ENCODE measurements at regions not wholly inside any gene's neighbourhood (a gene's known extent, or its start where the extent isn't known, plus 50 kb on each side); places are given as distances from the start of the nearest gene placed in this dataset.

DNA sequence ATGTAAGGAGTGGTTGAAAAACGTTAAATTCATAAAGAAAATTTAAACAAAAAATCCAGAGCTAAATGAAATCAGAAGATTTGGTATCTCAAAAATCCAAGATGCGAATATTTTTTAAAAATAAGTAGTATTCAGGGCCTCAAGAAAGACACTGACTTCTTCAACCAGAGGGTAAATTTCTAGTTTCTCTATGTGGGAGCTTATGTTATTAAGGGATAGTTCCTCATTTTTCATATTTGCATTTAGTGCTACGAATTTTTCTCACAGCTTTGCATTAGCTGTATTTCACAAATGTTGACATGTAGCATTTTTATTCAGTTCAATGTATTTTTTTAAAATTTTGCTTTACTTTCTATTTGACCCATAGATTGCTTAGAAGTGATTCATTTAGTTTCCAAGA is 454.7 kb downstream of the CBLN2 start:
- DNase-seq (ENCODE audit: low read depth, low spot score), result no peak

DNA sequence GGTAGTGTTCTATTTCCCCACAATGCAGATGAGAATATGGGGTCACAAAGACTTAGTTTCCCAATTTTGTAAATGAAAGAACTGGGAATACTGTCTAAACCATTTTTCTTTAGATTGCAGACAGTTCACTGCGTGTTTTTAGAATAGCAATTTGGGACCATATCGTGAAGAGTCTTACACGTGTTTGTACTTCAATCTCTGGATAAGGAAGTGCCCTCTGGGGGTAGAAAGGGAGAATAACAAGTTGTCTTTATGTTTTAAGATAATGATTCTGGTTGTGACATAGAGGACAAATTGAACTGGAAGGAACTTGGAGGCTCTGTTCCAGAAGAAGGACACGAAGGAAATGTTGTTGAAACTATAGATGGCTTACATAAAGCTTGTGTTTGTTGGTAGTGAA is 457.7 kb downstream of the CBLN2 start:
- no peak for DNase-seq (ENCODE audit: low read depth, low spot score)

DNA sequence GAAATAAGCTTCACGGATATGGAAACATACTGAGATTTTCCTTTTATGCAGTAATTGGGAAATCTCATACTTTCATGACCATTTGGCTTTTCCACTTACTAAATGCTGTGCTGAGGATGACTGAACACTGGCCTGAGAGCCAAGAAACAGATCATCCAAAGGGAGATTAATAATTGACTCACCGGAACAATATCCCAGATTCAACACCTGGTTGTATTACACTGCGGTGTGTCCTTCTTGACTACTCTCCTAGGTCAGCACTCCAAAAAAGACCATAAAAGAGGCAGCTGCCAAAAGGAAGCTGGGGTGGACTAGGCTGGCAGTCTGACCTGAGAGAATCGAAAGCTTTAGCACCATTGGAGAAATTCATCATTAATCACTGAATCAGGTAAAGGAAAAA is 469.1 kb downstream of the CBLN2 start:
- no peak for DNase-seq (ENCODE audit: low read depth, low spot score)

DNA sequence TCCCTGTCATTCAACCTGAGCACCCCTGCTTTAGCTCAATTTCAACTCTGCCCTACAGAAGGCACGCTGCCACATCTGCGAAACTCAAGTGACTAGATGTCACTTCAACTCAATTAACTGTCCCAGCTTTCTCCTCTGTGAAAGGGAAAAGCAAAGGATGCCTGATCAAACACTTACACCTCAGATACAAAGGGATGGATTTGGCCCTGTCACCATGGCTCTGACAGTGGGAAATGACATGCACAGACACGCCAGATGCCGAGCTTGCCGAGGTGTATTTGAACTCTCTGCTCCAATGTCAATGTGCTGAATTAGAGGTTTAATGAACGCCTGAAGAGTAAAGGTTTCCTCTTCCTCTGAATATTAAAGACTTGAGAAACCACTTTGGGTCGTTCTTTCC is 481.1 kb downstream of the CBLN2 start:
- no peak for DNase-seq (ENCODE audit: low read depth, low spot score)

DNA sequence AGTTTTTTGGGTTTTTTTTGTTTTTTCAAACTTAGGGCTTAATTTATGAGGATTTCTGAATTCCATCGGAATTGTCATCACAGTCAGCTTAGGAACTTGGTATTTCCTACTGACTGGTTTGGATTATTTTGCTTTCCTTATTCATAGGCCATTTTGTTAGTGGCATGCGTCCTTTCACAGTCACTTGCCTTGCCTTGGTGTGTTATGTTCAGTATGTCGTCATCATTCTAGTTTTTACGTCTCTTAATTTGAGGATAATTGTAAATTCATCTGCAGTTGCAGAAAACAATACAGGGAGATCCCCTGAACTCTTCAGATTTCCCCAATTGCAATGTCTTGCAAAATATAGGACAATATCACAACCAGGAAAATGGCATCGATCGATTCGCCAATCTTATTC is 485.3 kb downstream of the CBLN2 start:
- DNase-seq (ENCODE audit: low read depth, low spot score), result no peak

DNA sequence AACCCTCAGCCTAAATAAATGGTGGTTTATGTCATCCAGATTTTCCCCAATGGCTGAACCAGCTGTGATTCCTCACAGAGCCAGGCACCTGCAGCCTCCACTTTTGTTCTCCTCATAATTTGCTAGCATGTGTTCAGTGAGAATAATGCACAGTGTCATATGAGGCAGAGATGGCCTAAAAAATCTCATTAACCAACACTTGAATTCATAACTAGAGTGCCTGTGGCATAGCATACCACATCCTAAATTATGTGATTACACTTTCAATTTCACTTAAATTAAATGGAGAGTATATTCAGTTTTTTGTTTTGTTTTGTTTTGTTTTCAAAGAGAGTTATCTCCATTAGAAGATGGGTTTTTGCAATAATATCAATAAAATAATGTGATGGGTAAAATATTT is 488.0 kb downstream of the CBLN2 start:
- no peak for DNase-seq (ENCODE audit: low read depth, low spot score)

DNA sequence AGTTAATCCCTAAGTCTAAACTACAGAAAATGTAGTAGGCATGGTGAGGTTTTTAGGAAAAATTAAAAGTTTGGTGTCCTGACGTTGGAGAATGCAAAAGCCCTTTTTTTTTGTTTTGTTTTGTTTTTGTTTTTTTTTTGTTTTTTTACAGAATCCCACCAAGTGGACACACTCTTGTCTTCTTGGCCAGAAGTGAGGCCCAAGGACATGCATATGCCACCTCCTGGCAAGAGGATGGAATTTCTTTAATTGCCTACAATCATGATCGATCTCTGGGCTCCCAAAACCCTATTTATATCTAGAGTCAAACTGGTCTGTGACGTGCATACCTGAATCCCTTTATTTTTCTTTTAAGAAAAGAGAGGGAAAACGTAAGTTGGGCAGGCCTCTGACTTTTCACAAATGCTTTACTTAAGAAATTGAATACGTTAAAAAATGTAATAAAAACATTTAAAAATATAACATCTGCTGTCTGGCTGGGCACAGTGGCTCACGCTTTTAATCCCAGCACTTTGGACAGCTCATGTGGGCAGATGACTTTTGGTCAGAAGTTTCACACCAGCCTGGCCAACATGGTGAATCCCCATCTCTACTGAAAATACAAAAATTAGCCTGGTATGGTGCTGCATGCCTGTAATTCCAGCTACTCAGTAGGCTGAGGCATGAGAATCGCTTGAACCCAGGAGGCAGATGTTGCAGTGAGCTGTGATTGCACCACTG is 502.7 kb downstream of the CBLN2 start:
- no peak for DNase-seq (ENCODE audit: low read depth, low spot score)

DNA sequence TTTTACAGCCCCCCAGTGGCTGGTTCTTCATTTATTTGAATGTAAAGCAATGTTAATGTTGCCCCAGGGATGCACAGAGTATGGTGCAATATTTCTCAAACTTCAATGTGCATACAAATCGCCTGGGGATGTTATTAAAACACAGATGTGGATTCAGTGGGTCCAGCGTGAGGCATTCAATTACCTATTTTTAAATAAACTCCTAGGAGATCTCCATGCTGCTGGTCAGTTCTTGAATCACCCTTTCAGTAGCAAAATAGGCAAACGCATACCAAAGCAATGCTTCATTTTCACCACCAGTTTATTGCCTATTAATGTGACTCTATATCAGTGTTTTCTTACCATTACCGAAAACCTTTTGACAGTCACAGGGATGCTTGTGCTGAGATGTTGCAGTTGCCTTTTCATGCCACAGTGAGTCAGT is 530.7 kb downstream of the CBLN2 start:
- DNase-seq (ENCODE audit: low read depth, low spot score), result no peak

DNA sequence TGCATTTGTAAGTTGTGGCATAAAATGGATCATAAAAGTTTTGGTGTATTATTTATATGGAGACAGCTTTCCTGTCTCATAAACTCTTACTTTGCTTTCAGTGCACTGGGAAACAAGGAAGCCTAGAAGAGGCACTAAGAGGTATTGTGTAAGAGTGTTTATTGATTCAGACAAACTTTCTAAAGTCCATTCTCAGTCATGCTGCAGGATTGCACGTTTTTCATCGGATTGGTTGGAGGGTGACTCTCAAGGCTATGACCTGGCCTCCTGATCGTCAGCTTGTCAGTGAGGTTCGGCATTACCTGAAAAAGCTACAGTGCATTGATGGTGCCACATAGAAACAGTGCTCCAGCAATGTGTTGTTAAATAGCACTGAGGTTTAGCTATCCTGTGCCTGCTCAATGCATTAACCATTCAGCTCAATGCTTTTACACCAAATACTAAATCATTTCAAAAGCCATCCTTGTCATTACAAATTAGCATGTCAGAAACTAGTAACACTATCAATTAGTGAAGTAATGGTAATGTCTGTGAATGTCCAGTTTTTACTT is 545.5 kb downstream of the CBLN2 start:
- no peak for DNase-seq (ENCODE audit: low read depth, low spot score)

DNA sequence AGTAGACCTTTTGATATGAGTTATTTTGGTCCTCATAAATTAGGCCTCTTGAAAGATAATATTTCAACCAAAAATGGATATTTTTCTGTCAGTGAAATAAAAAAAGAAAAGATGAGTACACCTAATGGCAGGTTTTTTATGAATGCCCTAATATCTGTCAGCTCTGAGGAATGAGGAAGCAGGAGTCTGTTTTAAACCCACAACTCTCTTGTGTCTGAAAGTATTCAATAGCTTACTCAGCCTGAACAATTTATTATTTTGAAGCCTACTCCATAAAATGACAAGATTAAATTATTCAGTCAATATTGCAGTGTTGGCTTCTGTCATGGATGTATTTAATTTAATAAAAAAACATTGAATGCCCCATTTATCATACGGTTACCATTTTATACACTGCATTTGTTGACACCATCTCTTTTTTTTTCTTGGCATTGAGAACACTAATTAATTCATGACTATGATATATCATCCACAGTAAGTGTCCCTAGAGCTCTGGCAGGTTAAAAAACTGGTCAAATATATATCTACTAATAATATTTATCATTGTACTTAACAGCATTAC is 548.2 kb downstream of the CBLN2 start:
- no peak for DNase-seq (ENCODE audit: low read depth, low spot score)

DNA sequence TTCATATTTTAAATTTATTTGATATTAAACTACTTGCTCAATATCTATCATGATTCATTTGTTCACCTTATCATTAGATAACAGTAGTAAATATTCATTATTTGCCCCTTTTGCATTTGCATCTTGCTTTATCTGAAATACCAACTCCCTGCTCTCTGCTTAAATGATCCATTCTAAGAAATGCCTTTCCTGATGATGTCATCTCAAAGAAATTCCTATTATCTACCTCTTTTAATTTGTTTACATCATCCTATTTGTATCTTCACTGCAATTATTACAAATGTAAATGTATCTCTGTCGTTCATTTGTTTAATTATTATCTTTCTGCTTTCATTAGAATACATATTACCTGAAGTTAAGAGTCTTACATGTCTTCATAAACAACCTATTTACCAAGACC is 549.9 kb downstream of the CBLN2 start:
- no peak for DNase-seq (ENCODE audit: low read depth, low spot score)

DNA sequence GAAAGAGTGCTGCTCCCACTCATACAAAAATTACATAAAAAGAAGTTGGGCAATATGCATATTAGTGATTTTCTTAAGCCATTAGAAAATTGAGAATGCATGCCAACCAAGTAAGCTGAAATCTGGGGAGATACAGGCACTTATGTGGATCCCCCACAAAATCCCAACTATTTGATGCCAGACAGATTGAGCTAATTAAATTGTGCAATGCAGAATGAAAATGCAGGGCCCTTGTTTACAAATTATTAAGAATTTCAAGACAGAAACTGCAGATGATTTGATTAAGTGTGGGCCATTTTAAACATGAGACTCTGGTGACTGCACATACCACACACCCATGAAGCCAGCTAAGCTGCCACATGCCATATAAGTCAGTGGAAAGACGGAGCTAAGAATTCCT is 554.5 kb downstream of the CBLN2 start:
- DNase-seq (ENCODE audit: low read depth, low spot score), result no peak

DNA sequence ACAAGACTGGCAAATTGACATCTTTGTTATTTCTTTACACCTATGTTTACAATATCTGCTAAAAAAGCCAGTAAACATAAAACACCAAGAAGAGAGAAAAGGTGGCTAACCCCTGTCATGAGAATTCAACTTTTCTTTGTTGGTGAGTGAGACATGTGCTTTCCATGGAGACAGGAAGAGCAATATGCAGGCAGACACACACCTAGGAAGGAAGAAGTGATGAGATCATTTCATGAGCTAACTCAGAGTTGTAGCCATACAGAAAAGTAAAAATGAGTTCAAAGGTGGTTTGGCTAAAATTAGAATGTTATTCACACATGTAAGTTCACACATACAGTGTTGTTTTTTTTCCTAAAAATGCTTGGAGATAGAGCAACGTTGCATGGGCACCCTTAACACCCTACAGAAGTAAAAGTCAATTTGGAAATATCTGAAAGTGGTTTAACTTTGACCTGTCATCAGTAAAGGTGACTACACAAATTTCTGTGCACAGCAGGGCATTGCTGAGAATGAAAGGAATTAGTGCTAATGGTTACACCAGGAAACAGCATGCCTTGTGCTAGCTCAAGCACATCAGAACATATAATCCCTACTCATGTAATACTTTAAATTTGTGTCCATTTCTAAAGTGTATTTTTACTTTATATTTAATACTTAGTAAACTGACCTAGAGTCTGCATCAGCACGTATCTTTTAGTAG is 557.6 kb downstream of the CBLN2 start:
- no peak for DNase-seq (ENCODE audit: low read depth, low spot score)

DNA sequence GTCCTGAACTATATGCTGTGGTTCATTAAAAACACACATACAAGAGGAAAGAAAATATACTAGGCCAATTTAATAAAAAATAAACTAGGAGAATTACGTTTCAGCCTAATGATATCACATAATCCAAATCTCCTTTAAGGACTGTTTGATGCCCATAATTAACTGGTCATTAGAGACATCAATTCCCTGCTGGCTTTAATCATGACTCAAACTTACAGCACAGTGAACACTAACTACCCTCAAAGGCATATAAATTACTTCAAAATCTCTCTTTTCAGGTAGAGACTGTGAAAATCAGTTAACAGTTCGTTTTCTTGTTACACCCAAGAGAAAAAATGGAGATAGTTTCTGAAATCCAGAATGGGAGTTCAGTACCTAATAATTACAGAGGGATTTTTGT is 567.4 kb downstream of the CBLN2 start:
- no peak for DNase-seq (ENCODE audit: low read depth, low spot score)

DNA sequence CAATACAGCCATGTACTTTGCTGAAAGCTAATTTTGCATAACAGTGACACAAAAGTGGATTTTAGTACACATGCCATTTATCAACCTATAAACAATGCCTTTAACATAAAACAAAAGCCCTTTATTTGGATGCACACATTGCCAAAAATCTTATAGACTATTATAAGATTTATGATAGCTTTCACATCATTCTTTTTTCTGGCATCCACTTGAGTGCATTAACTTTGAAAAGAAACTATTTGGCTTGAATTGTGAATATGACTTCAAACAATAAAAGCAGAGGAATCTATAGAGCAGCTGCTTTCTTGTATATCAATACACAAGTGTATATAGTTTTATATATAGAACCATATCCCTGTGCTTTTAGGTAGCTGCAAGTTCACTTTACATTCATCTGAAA is 577.4 kb downstream of the CBLN2 start:
- DNase-seq (ENCODE audit: low read depth, low spot score), result no peak

DNA sequence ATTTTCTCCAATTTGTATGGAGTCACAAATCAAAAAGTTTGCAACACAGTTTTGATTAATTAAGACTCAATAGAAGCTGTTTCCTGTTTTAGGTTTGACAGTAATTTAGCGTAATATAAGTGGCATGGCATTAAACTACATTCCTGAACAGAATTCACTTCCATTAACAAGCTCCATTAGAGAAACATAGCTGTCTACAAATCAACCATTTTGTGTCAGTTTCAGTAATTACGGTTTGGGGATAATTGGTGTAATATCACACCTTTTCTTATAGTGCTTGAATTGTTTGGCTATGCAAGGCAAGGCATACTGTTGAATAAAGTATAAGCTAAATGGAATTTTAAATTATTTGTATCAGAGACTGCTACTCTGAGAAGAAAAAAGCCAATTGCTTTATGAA is 585.5 kb downstream of the CBLN2 start:
- DNase-seq (ENCODE audit: low read depth, low spot score), result no peak

DNA sequence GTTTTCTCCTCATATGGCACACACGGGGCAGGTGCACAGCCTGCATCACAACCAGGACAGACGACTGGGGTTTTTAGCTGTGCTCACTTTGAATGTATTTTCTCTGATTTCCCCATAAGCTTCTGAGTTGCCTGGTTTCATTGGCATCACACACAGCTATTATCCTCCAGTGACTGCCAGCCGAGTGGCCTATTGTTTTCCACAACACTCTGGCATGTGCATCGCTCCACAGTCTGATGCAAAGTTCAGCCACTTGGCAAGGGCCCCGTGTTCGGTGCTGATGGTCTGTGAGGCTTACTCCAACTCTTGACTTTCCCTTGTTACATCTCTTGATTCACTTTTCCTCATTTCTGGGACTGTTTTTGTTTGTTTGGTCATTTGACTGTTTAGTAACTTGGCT is 593.1 kb downstream of the CBLN2 start:
- DNase-seq (ENCODE audit: low read depth, low spot score), result no peak

DNA sequence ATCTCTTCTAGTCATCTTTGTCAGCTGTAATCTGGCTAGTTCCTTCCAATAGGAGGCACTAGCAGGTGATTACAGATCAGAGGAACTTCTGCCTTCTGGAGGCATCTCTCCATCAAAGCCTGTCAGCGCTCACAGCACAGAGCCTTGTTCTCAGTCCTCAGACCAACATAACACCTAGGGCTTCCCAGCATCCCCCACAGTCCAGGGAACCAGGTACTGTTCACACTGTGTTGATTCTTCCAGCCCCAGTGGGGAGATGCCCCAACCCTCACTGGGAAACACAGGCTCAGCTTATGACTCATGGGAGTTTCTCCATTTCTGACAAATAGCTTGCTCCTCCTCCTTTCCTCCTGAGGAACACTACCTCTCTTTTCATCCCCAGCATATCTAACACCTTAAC is 601.7 kb downstream of the CBLN2 start:
- no peak for DNase-seq (ENCODE audit: low read depth, low spot score)

DNA sequence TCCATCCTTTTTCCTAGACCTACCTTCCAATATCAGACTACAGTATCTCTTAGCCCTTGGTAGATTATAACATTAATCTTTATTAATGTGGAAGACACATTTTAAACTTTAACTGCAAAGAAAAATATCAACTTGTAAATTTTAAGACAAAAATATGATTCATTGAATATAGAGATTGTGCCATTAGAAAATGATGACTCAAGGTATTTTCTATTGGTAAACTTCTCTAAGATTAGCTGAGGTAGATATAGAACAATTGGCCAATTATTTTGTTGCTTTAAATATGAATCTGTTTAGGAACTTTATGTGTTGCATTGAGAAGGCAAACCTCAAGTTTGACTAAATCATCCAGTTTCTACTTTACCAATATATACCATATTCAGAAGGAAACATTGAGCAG is 604.7 kb downstream of the CBLN2 start:
- DNase-seq (ENCODE audit: low read depth, low spot score), result no peak

DNA sequence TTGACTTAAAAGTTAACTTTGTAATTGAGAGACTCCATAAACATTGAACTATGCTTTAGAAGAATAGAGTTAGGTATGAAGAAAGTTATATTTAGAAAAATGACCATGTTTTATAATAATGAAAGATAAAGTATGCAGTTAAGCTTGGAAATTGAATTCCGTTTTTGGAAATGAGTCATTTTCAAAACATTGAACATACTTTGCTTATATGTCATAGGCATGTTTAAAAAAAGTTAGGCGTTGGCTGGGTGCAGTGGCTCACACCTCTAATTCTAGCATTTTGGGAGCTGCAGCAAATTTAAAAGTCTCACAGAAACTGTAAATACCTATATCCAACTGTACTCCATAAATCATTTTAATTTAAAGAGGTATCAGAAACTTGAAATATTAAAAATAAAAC is 607.4 kb downstream of the CBLN2 start:
- DNase-seq (ENCODE audit: low read depth, low spot score), result no peak

DNA sequence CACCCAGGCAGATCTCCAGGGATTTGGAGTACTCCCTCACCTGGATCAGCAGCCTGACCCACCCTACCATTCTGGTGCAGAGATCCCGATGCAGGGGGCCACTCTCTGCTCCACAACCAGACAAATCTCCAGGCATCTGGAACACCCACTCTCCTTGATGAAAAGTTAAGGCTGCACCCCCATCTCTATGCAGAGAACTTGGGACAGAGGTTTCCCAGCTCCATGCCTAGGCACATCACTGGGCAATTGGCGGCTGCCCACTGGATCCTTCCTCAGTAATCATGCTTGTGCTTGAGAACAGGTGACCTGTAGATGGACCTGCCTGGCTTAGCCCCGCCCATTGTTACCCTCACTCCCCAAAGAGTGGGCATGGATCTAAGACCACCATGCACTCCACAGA is 624.9 kb downstream of the CBLN2 start:
- no peak for DNase-seq (ENCODE audit: low read depth, low spot score)

DNA sequence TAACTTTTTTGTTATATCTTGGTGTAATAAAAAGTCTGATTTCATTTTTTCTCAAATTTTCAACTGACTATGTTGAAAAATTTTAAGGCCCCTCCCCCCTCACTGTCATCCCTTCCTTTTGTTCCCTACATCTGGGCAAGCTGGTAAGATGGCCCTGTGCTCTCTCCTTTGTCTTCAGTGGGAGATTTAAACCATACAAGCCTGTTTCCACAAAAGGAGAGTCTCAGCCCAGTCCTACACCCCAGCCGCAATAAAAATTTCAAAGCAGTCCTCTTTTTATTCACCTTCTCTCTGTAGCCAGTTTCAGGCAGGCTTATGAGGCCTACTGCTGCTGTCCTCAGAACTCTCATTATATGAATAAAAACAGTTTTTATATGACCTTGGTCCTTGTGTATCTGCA is 630.5 kb downstream of the CBLN2 start:
- no peak for DNase-seq (ENCODE audit: low read depth, low spot score)

DNA sequence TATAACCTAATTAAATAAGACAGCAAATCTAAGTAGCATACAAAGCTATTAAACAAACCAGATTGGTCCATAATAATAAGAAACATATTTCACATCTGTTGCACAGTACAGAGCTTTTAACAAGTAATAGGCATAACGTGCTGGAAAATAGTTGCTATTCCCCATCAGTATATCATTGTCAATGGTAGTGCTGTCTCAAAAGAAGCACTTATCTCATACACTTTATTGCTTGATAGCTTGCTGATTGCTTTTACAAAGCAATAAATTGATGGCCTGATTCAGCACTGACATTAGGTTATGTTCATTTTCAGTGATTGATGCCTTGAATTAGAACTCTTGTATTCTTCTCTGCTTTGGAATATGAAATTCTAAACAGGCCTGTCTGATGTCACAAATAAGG is 641.7 kb downstream of the CBLN2 start:
- DNase-seq (ENCODE audit: low read depth, low spot score), result no peak
